HT1080 (cell line): ENCODE measurements at regions not wholly inside any gene's neighbourhood (a gene's known extent, or its start where the extent isn't known, plus 50 kb on each side); places are given as distances from the start of the nearest gene placed in this dataset.

Experiments used
- DNase-seq: peaks from one replicate; pipeline ENCODE4 v3.0.0-alpha.2; 2015; ENCODE audit warnings: low read depth

- no peak for DNase-seq
Measured at GRCh38 chr14:101118746-101119591, 215.4 kb upstream of the RTL1 start.

- no peak for DNase-seq
Measured at GRCh38 chr14:101119830-101120571, 216.5 kb upstream of the RTL1 start.

- DNase-seq = peak; percentile 57
Measured at GRCh38 chr14:101120641-101121507, 217.4 kb upstream of the RTL1 start.

GRCh38 chr14:101121508-101122139, 218.1 kb upstream of the RTL1 start:
- no peak for DNase-seq

GRCh38 chr14:101122237-101123141, 219.0 kb upstream of the RTL1 start:
- no peak for DNase-seq

GRCh38 chr14:101123618-101124510, 220.3 kb upstream of the RTL1 start:
- no peak for DNase-seq

- no peak for DNase-seq
Measured at GRCh38 chr14:101124815-101125214, 221.3 kb upstream of the RTL1 start.

GRCh38 chr14:101125313-101125712, 221.8 kb upstream of the RTL1 start:
- DNase-seq = no peak

GRCh38 chr14:101125719-101126651, 222.5 kb upstream of the RTL1 start:
- no peak for DNase-seq

- no peak for DNase-seq
Measured at GRCh38 chr14:101126731-101127130, 223.2 kb upstream of the RTL1 start.

GRCh38 chr14:101127224-101127623, 223.7 kb upstream of the RTL1 start:
- no peak for DNase-seq

- DNase-seq = no peak
Measured at GRCh38 chr14:101128478-101129321, 225.2 kb upstream of the RTL1 start.

- DNase-seq = no peak
Measured at GRCh38 chr14:101129521-101130167, 226.1 kb upstream of the RTL1 start.

GRCh38 chr14:101130861-101131260, 227.3 kb upstream of the RTL1 start:
- DNase-seq = no peak

- no peak for DNase-seq
Measured at GRCh38 chr14:101131451-101131916, 228.0 kb upstream of the RTL1 start.

GRCh38 chr14:101132051-101132571, 228.6 kb upstream of the RTL1 start:
- DNase-seq = no peak
